CD4-positive, alpha-beta memory T cell (primary cell): ENCODE measurements at regions not wholly inside any gene's neighbourhood (a gene's known extent, or its start where the extent isn't known, plus 50 kb on each side); places are given as distances from the start of the nearest gene placed in this dataset.

Experiments used
- CTCF ChIA-PET: fragments of 350-600 bp; sonication (Branson Sonifier 250); formaldehyde crosslinking; loops from one replicate; lab custom pipeline; 2021; ENCODE audit warnings: inconsistent platforms; ENCODE audit not compliant: partially characterized antibody; lab: Charles Lee
- POLR2A ChIA-PET: fragments of 350-600 bp; sonication (Branson Sonifier 250); formaldehyde crosslinking; loops from one replicate; lab custom pipeline; 2021; ENCODE audit not compliant: partially characterized antibody; lab: Charles Lee
- DNase-seq, 5 donors: peaks; one replicate each; pipeline versions ENCODE4 v3.0.0 to v3.0.0-alpha.2; 2020 to 2022; ENCODE audit warnings: mixed read lengths in 1 of 5
- H3K27ac ChIP-seq: one replicate; pipeline ENCODE4 v1.7.0; 2013; ENCODE audit warnings: low read depth, low read length
- H3K27me3 ChIP-seq: 2 replicates; pipeline ENCODE4 v1.7.0; 2013; ENCODE audit warnings: mild to moderate bottlenecking, low read length, moderate library complexity; ENCODE audit not compliant: insufficient read depth
- H3K36me3 ChIP-seq: 2 replicates; pipeline ENCODE4 v1.7.0; 2013; ENCODE audit warnings: mild to moderate bottlenecking, low read length, moderate library complexity; ENCODE audit not compliant: insufficient read depth
- H3K4me1 ChIP-seq: 2 replicates; pipeline ENCODE4 v1.7.0; 2013; ENCODE audit warnings: mild to moderate bottlenecking, low read length, moderate library complexity; ENCODE audit not compliant: insufficient read depth
- H3K4me3 ChIP-seq, 2 donors: one replicate each; pipeline ENCODE4 v1.7.0; 2013; ENCODE audit warnings: low read length in 2 of 2, mild to moderate bottlenecking in 1 of 2
- H3K9me3 ChIP-seq, 2 donors: one replicate each; pipeline ENCODE4 v1.7.0; 2013; ENCODE audit warnings: low read length in 2 of 2, control low read depth in 1 of 2; ENCODE audit not compliant: control insufficient read depth in 1 of 2
- H3K27ac Mint-ChIP-seq, 7 donors: one replicate each; pipeline ENCODE4 v1.8.0; 2020 to 2021; ENCODE audit warnings: mixed read lengths in 7 of 7, mild to moderate bottlenecking in 6 of 7, inconsistent platforms in 3 of 7, moderate library complexity in 3 of 7
- H3K27me3 Mint-ChIP-seq, 2 donors: one replicate each; pipeline ENCODE4 v1.8.0; 2020 to 2021; ENCODE audit warnings: mixed read lengths in 2 of 2
- H3K36me3 Mint-ChIP-seq, 2 donors: one replicate each; pipeline ENCODE4 v1.8.0; 2020 to 2021; ENCODE audit warnings: mixed read lengths in 2 of 2, inconsistent platforms in 1 of 2, mild to moderate bottlenecking in 1 of 2
- H3K4me1 Mint-ChIP-seq, 4 donors: one replicate each; pipeline ENCODE4 v1.8.0; 2020 to 2021; ENCODE audit warnings: mixed read lengths in 4 of 4, mild to moderate bottlenecking in 1 of 4
- H3K4me3 Mint-ChIP-seq, 8 donors: one replicate each; pipeline ENCODE4 v1.8.0; 2020 to 2021; ENCODE audit warnings: mixed read lengths in 8 of 8, mild to moderate bottlenecking in 7 of 8, moderate library complexity in 6 of 8, inconsistent platforms in 3 of 8
- H3K9me3 Mint-ChIP-seq, 8 donors: one replicate each; pipeline ENCODE4 v1.8.0; 2020 to 2021; ENCODE audit warnings: mixed read lengths in 8 of 8, mild to moderate bottlenecking in 5 of 8, inconsistent platforms in 3 of 8, moderate library complexity in 1 of 8
- intact Hi-C: fragments of 100-400 bp; cut with micrococcal nuclease; formaldehyde crosslinking; loops from one replicate; pipeline ENCODE4 v1.15.1; 2023

- POLR2A ChIA-PET: no interaction called here
Observed at GRCh38 chr1:60562740-60563139, 489.2 kb upstream of the C1orf87 start.

GRCh38 chr1:60560701-60561100 lies 487.1 kb upstream of the C1orf87 start:
- Mint-ChIP-seq H3K4me1 (no peaks in the 10 kb centered on the region), H3K36me3 (no peaks in the 10 kb centered on the region), H3K9me3 (peaks cover 0 to 5% (median 2%) of the 10 kb centered on the region in 8 donors), H3K4me3 (no peak overlapping the region), H3K27me3 (peaks cover 0 to 1% of the 10 kb centered on the region in 2 donors), H3K27ac (no peak overlapping the region)
- Histone ChIP-seq H3K27me3 (no peaks in the 10 kb centered on the region), H3K27ac (no peak overlapping the region), H3K9me3 (no peaks in the 10 kb centered on the region), H3K4me1 (no peaks in the 10 kb centered on the region), H3K36me3 (no peaks in the 10 kb centered on the region), H3K4me3 (no peak overlapping the region)
- POLR2A ChIA-PET: no interaction called here
- no peak for DNase-seq
- CTCF ChIA-PET: no interaction called here
- intact Hi-C loops: no loop called here

More at GRCh38 chr1:60562740-60563139, 489.2 kb upstream of the C1orf87 start:
- DNase-seq: no peak
- H3K27me3 Mint-ChIP-seq: peaks cover 0 to 1% of the 10 kb centered on the region in 2 donors
- no peak overlapping the region for H3K27ac Mint-ChIP-seq
- Histone ChIP-seq H3K4me1 (no peaks in the 10 kb centered on the region), H3K4me3 (no peak overlapping the region), H3K36me3 (no peaks in the 10 kb centered on the region), H3K27ac (no peak overlapping the region), H3K9me3 (no peaks in the 10 kb centered on the region), H3K27me3 (no peaks in the 10 kb centered on the region)
- CTCF ChIA-PET: no interaction called here
- no peaks in the 10 kb centered on the region for H3K36me3 Mint-ChIP-seq
- H3K9me3 Mint-ChIP-seq: peaks cover 0 to 5% (median 0%) of the 10 kb centered on the region in 8 donors
- H3K4me3 Mint-ChIP-seq: no peak overlapping the region
- H3K4me1 Mint-ChIP-seq: no peaks in the 10 kb centered on the region
- intact Hi-C loops: no loop called here

- no peak overlapping the region for H3K4me3 Mint-ChIP-seq
- no peak overlapping the region for H3K27ac Mint-ChIP-seq
- Histone ChIP-seq H3K4me1 (no peaks in the 10 kb centered on the region), H3K4me3 (no peak overlapping the region), H3K27me3 (no peaks in the 10 kb centered on the region), H3K36me3 (no peaks in the 10 kb centered on the region), H3K27ac (no peak overlapping the region), H3K9me3 (no peaks in the 10 kb centered on the region)
- peaks cover 0 to 1% of the 10 kb centered on the region in 2 donors for H3K27me3 Mint-ChIP-seq
- intact Hi-C loops: no loop called here
- H3K4me1 Mint-ChIP-seq: no peaks in the 10 kb centered on the region
- no peaks in the 10 kb centered on the region for H3K36me3 Mint-ChIP-seq
- POLR2A ChIA-PET: no interaction called here
- CTCF ChIA-PET: no interaction called here
- H3K9me3 Mint-ChIP-seq: peaks cover 0 to 6% (median 2%) of the 10 kb centered on the region in 8 donors
- no peak for DNase-seq
Observed at GRCh38 chr1:60558236-60558635, 484.7 kb upstream of the C1orf87 start.

DNA sequence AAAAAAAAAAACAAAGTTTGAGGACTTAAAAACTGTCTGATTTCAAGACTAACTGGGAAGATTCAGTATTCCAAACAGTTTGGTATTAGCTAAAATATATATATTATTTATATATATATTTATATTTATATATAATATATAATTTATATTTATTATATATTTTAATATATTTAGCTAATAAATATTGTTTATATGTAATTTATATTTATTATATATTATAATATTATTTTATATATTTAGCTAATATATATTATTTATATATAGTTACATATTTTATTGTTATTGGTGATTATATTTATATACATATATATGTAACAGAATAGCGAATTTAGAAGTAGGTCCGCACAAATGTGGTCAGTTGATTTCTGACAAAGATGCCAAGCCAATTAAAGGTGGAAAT lies 480.2 kb upstream of the C1orf87 start:
- H3K27me3 Mint-ChIP-seq: peaks cover 0 to 1% of the 10 kb centered on the region in 2 donors
- H3K27me3 ChIP-seq: no peaks in the 10 kb centered on the region
- H3K27ac Mint-ChIP-seq: no peak overlapping the region
- H3K27ac ChIP-seq: no peak overlapping the region
- H3K9me3 ChIP-seq: no peaks in the 10 kb centered on the region
- CTCF ChIA-PET: no interaction called here
- no peaks in the 10 kb centered on the region for H3K36me3 ChIP-seq
- intact Hi-C loops: no loop called here
- H3K36me3 Mint-ChIP-seq: no peaks in the 10 kb centered on the region
- no peaks in the 10 kb centered on the region for H3K4me1 ChIP-seq
- H3K4me3 ChIP-seq: no peak overlapping the region
- no peaks in the 10 kb centered on the region for H3K4me1 Mint-ChIP-seq
- H3K4me3 Mint-ChIP-seq: no peak overlapping the region
- POLR2A ChIA-PET: no interaction called here
- no peak for DNase-seq
- H3K9me3 Mint-ChIP-seq: peaks cover 0 to 6% (median 0%) of the 10 kb centered on the region in 8 donors

- no peaks in the 10 kb centered on the region for H3K27me3 Mint-ChIP-seq
- no peak overlapping the region for H3K4me3 Mint-ChIP-seq
Observed at GRCh38 chr1:60547821-60548220, 474.3 kb upstream of the C1orf87 start.

DNA sequence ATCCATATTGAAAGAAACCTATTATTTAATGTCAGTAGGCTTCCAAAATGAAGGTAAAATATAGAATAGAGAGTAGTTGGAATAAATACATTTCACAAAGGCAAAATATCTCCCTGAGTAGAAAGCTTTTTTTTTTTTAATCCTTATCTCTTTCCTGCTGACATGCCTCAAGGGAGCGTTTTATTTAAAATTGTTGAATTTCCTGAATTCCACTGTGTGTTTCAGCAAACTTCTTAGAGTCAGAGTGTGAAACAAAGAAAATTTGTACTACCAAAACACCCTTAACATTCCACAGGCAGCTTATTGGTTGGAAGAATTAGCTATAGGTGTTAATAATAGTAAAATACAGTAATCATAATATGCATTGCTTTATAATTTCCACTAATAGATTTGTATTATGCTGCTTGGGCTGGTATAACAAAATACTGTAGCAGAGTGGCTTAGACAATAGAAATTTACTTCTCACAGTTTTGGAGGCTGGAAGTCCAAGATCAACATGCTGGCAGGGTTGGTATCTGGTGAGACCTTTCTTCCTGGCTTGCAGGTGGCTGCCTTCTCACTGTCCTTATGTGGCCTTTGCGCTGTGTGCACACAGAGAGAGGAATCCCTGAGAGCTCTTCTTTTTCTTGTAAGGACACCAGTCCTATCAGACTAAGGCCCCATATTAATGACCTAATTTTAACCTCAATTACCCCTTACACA lies 468.4 kb upstream of the C1orf87 start:
- Mint-ChIP-seq H3K27me3 (no peaks in the 10 kb centered on the region), H3K4me1 (no peaks in the 10 kb centered on the region), H3K27ac (no peak overlapping the region), H3K36me3 (no peaks in the 10 kb centered on the region), H3K4me3 (no peak overlapping the region), H3K9me3 (peaks cover 0 to 8% (median 3%) of the 10 kb centered on the region in 8 donors)
- H3K27ac ChIP-seq: no peak overlapping the region
- H3K4me3 ChIP-seq: no peak overlapping the region
- intact Hi-C loops: no loop called here
- POLR2A ChIA-PET: no interaction called here
- CTCF ChIA-PET: no interaction called here
- H3K36me3 ChIP-seq: no peaks in the 10 kb centered on the region
- no peaks in the 10 kb centered on the region for H3K4me1 ChIP-seq
- no peaks in the 10 kb centered on the region for H3K9me3 ChIP-seq
- no peak for DNase-seq
- no peaks in the 10 kb centered on the region for H3K27me3 ChIP-seq

More at GRCh38 chr1:60547821-60548220, 474.3 kb upstream of the C1orf87 start:
- no peaks in the 10 kb centered on the region for H3K9me3 ChIP-seq
- no peak overlapping the region for H3K27ac ChIP-seq
- H3K36me3 ChIP-seq: no peaks in the 10 kb centered on the region
- POLR2A ChIA-PET: no interaction called here
- no peaks in the 10 kb centered on the region for H3K4me1 ChIP-seq
- H3K4me1 Mint-ChIP-seq: no peaks in the 10 kb centered on the region
- no peak overlapping the region for H3K27ac Mint-ChIP-seq
- no peak for DNase-seq
- H3K4me3 ChIP-seq: no peak overlapping the region
- no peaks in the 10 kb centered on the region for H3K36me3 Mint-ChIP-seq
- H3K9me3 Mint-ChIP-seq: peaks cover 0 to 5% (median 0%) of the 10 kb centered on the region in 8 donors
- intact Hi-C loops: no loop called here
- no peaks in the 10 kb centered on the region for H3K27me3 ChIP-seq
- CTCF ChIA-PET: no interaction called here

- no peaks in the 10 kb centered on the region for H3K36me3 ChIP-seq
- DNase-seq: no peak
- H3K27me3 Mint-ChIP-seq: no peaks in the 10 kb centered on the region
- no peak overlapping the region for H3K27ac Mint-ChIP-seq
- H3K36me3 Mint-ChIP-seq: no peaks in the 10 kb centered on the region
- no peaks in the 10 kb centered on the region for H3K4me1 Mint-ChIP-seq
- no peak overlapping the region for H3K4me3 Mint-ChIP-seq
- H3K27me3 ChIP-seq: no peaks in the 10 kb centered on the region
- POLR2A ChIA-PET: no interaction called here
- peaks cover 0 to 12% (median 4%) of the 10 kb centered on the region in 8 donors for H3K9me3 Mint-ChIP-seq
- CTCF ChIA-PET: no interaction called here
- intact Hi-C loops: no loop called here
- no peak overlapping the region for H3K4me3 ChIP-seq
- H3K4me1 ChIP-seq: no peaks in the 10 kb centered on the region
- H3K9me3 ChIP-seq: no peaks in the 10 kb centered on the region
- H3K27ac ChIP-seq: no peak overlapping the region
Observed at GRCh38 chr1:60540141-60540540, 466.6 kb upstream of the C1orf87 start.
